RWPE1 (cell line): ENCODE measurements at regions not wholly inside any gene's neighbourhood (a gene's known extent, or its start where the extent isn't known, plus 50 kb on each side); places are given as distances from the start of the nearest gene placed in this dataset.

Experiments used
- CTCF ChIA-PET: fragments of 350-600 bp; sonication (Branson Sonifier 250); formaldehyde crosslinking; extraction: SDS; loops from one replicate; lab custom pipeline; 2021; lab: Yijun Ruan, JAX
- POLR2A ChIA-PET: fragments of 400-600 bp; formaldehyde crosslinking; extraction: SDS; loops from one replicate; lab custom pipeline; 2020; ENCODE audit warnings: antibody characterized with exemption; ENCODE audit not compliant: low non-redundant PET; lab: Yijun Ruan, JAX
- DNase-seq: peaks from one replicate; pipeline ENCODE4 v3.0.0; 2012; ENCODE audit warnings: low spot score
- H3K27ac ChIP-seq: fragments of 450-650 bp; 2 replicates; pipeline ENCODE4 v1.5.1; 2017
- TF ChIP-seq, protein P1 (sequence below): fragments of 450-650 bp; conservative IDR thresholded peaks from 2 replicates; pipeline ENCODE4 v1.5.1; 2017; ENCODE audit warnings: low read depth, mild to moderate bottlenecking

DNA sequence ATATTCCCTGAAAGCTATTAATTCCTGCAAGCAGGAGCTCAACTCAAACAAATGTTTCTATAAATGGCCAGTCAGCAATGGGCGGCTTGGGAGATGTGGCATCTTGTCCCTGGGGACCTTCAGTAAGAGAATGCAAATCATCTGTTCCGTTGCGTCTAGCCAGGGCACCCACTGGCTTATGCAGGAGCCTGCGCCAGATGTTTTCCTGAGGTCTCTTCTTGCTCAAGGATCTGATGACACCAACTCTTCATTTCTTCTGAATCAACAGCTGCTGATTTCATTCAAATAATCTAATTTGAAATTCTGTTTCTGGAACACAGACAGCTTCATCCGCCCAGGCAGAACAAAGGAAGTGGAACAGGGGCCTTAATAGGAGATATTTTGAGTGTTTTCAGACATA lies 70.0 kb upstream of the AJAP1 start:
- CTCF ChIA-PET: no interaction called here
- no peak for DNase-seq
- H3K27ac ChIP-seq: no peak overlapping the region
- TF ChIP-seq, protein P1, sequence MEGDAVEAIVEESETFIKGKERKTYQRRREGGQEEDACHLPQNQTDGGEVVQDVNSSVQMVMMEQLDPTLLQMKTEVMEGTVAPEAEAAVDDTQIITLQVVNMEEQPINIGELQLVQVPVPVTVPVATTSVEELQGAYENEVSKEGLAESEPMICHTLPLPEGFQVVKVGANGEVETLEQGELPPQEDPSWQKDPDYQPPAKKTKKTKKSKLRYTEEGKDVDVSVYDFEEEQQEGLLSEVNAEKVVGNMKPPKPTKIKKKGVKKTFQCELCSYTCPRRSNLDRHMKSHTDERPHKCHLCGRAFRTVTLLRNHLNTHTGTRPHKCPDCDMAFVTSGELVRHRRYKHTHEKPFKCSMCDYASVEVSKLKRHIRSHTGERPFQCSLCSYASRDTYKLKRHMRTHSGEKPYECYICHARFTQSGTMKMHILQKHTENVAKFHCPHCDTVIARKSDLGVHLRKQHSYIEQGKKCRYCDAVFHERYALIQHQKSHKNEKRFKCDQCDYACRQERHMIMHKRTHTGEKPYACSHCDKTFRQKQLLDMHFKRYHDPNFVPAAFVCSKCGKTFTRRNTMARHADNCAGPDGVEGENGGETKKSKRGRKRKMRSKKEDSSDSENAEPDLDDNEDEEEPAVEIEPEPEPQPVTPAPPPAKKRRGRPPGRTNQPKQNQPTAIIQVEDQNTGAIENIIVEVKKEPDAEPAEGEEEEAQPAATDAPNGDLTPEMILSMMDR: no peak
- POLR2A ChIA-PET: interaction anchor here (0.7 kb wide), 1 partner anchor 284 kb away, joined by 6 read pairs; no protein-coding TSS in a partner anchor

- peak; percentile 34 for DNase-seq
- H3K27ac ChIP-seq: no peak overlapping the region
- TF ChIP-seq, protein P1: peak; percentile 35
- ChIA-PET CTCF (interaction anchor here (0.6 to 0.7 kb wide), 4 partner anchors 163 to 1258 kb away, joined by 3 to 6 read pairs (median 4); no protein-coding TSS in a partner anchor), POLR2A (no interaction called here)
Measured at GRCh38 chr1:4585216-4585615, 69.2 kb upstream of the AJAP1 start.

GRCh38 chr1:4585705-4586104 lies 68.7 kb upstream of the AJAP1 start:
- no peak for DNase-seq
- TF ChIP-seq, protein P1: no peak
- H3K27ac ChIP-seq: no peak overlapping the region
- CTCF ChIA-PET: interaction anchor here (0.6 to 0.7 kb wide), 2 partner anchors 466 to 1258 kb away, joined by 4 to 6 read pairs; no protein-coding TSS in a partner anchor
- POLR2A ChIA-PET: no interaction called here

GRCh38 chr1:4586611-4587160 lies 67.7 kb upstream of the AJAP1 start:
- ChIA-PET CTCF (no interaction called here), POLR2A (no interaction called here)
- H3K27ac ChIP-seq: no peak overlapping the region
- TF ChIP-seq, protein P1: no peak
- no peak for DNase-seq

DNA sequence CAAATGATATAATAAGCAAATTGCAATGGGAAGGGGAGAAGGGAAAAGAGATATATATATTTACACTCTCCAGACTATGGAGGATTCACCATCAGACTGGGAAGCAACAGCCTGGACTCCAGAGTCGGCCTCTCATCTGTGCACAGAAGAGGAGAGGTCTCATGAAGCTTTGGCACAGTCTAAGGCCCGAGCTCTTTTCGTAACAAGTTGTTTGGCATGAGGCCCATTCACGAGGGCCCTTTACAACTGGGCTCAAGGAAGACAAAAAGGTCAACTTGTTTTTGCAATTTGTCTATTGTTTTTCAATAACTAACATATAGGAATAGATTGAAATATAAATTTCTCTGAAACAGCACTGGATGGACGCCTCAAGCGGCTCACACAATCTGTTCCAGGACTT lies 66.7 kb upstream of the AJAP1 start:
- TF ChIP-seq, protein P1: no peak
- POLR2A ChIA-PET: no interaction called here
- DNase-seq: no peak
- no peak overlapping the region for H3K27ac ChIP-seq
- CTCF ChIA-PET: interaction anchor here (0.6 to 0.8 kb wide), 2 partner anchors 12 to 13 kb away, joined by 3 read pairs; no protein-coding TSS in a partner anchor

GRCh38 chr1:4590756-4591155 lies 63.7 kb upstream of the AJAP1 start:
- POLR2A ChIA-PET: no interaction called here
- no peak for DNase-seq
- CTCF ChIA-PET: interaction anchor here (0.6 kb wide), 2 partner anchors 31 to 1012 kb away, joined by 5 read pairs; no protein-coding TSS in a partner anchor
- no peak overlapping the region for H3K27ac ChIP-seq
- TF ChIP-seq, protein P1: no peak
